MM.1S (cell line): ENCODE measurements at regions not wholly inside any gene's neighbourhood (a gene's known extent, or its start where the extent isn't known, plus 50 kb on each side); places are given as distances from the start of the nearest gene placed in this dataset.

ENCODE experiments used
- CTCF ChIP-seq: fragments of 300-600 bp; sonication (generic); IDR thresholded peaks from 2 replicates; pipeline ENCODE4 v1.5.1; 2016; ENCODE audit warnings: antibody characterized with exemption, low read length, mixed read lengths
- EZH2 ChIP-seq: fragments of 300-600 bp; sonication (generic); optimal IDR thresholded peaks from 2 replicates; pipeline ENCODE3; 2017; ENCODE audit warnings: low read depth, mild to moderate bottlenecking, antibody characterized with exemption, low read length, mixed read lengths
- EZH2phosphoT487 ChIP-seq: fragments of 300-600 bp; sonication (generic); IDR thresholded peaks from 2 replicates; pipeline ENCODE4 v1.6.1; 2018; ENCODE audit warnings: antibody characterized with exemption, low read length

- TF ChIP-seq CTCF (no peak), EZH2 (no peak), EZH2phosphoT487 (no peak)
Observed at GRCh38 chr17:77386502-77387192, 245.9 kb downstream of the SEC14L1 start.
